ENCODE measurements at regions not wholly inside any gene's neighbourhood (a gene's known extent, or its start where the extent isn't known, plus 50 kb on each side); places are given as distances from the start of the nearest gene placed in this dataset.
"Not testable (repeated sequence)": the region's sequence is repeated elsewhere in the genome, so short reads cannot be mapped to it uniquely, and the experiment has no call there.

GRCh38 chr1:5125208-5125607, 470.8 kb downstream of the AJAP1 start:
- H3K27me3 ChIP-seq (ENCODE audit: control insufficient read depth in 3 of 3, insufficient read depth in 3 of 3, low read length in 3 of 3) = peaks cover 0 to 2% (median 2%) of the 10 kb centered on the region in 3 donors
- H3K4me1 ChIP-seq (ENCODE audit: control insufficient read depth in 3 of 3, insufficient read depth in 3 of 3, low read length in 3 of 3) = no peaks in the 10 kb centered on the region
- H3K36me3 ChIP-seq (ENCODE audit: control insufficient read depth in 3 of 3, insufficient read depth in 3 of 3, low read length in 3 of 3) = no peaks in the 10 kb centered on the region
- H3K27ac ChIP-seq (ENCODE audit: low read depth, low read length) = no peak overlapping the region
- no peak overlapping the region for H3K4me3 ChIP-seq (ENCODE audit: low read length in 3 of 3)
- H3K9me3 ChIP-seq (ENCODE audit: control insufficient read depth in 3 of 3, low read length in 3 of 3) = peaks cover 0 to 3% (median 2%) of the 10 kb centered on the region in 3 donors
- H3K9ac ChIP-seq (ENCODE audit: low read depth in 1 of 3, low read length in 3 of 3) = no peak overlapping the region

GRCh38 chr1:5120559-5120958, 466.1 kb downstream of the AJAP1 start:
- Histone ChIP-seq H3K4me1 (ENCODE audit: control insufficient read depth in 3 of 3, insufficient read depth in 3 of 3, low read length in 3 of 3) (no peaks in the 10 kb centered on the region), H3K27me3 (ENCODE audit: control insufficient read depth in 3 of 3, insufficient read depth in 3 of 3, low read length in 3 of 3) (peaks cover 0 to 2% (median 2%) of the 10 kb centered on the region in 3 donors), H3K4me3 (ENCODE audit: low read length in 3 of 3) (no peak overlapping the region), H3K9ac (ENCODE audit: low read depth in 1 of 3, low read length in 3 of 3) (no peak overlapping the region), H3K36me3 (ENCODE audit: control insufficient read depth in 3 of 3, insufficient read depth in 3 of 3, low read length in 3 of 3) (no peaks in the 10 kb centered on the region), H3K9me3 (ENCODE audit: control insufficient read depth in 3 of 3, low read length in 3 of 3) (no peaks in the 10 kb centered on the region), H3K27ac (ENCODE audit: low read depth, low read length) (no peak overlapping the region)

DNA sequence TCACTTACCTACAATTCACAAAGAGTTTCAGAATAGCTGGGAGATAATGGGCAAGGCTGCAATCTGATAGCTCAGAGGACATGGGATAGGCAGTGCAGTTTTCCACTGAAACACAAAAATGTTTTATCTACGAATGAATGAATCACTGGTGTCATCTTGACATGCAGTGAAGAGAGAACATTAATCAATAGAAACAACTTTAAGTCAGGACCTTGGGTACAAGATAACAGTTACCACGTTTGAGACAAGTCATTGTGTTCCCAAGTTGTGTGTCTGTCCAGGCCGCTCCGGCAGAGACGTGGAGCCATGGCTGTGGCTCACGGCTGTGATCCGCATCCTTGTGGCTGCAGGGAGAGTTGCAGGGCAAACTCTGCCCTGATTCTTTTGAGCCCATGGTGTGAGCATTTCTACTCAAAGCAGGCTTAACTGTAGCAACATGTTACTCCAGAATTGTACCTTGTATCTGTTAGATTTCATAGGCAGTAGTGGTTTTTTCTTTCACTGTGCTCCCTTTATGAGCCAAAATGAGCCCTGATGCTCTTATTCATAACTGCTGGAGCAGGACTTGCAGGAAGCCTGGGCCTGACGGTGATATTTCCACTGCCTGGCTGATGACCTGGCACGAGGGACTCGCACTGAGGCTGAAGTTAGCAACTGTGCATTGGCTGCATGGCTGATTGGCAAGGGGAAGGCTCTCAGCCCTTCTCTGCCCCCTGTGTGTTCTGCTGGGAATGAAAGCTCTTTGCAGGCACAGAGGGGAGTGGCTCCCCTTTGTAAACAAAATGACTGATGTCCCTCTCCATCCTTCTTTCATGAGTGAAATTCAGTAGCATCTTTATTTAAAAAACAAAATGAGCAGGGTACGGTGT, 465.2 kb downstream of the AJAP1 start:
- no peaks in the 10 kb centered on the region for H3K36me3 ChIP-seq (ENCODE audit: control insufficient read depth in 3 of 3, insufficient read depth in 3 of 3, low read length in 3 of 3)
- no peak overlapping the region for H3K27ac ChIP-seq (ENCODE audit: low read depth, low read length)
- no peak overlapping the region for H3K9ac ChIP-seq (ENCODE audit: low read depth in 1 of 3, low read length in 3 of 3)
- H3K4me3 ChIP-seq (ENCODE audit: low read length in 3 of 3) = no peak overlapping the region
- H3K9me3 ChIP-seq (ENCODE audit: control insufficient read depth in 3 of 3, low read length in 3 of 3) = no peaks in the 10 kb centered on the region
- no peaks in the 10 kb centered on the region for H3K4me1 ChIP-seq (ENCODE audit: control insufficient read depth in 3 of 3, insufficient read depth in 3 of 3, low read length in 3 of 3)
- H3K27me3 ChIP-seq (ENCODE audit: control insufficient read depth in 3 of 3, insufficient read depth in 3 of 3, low read length in 3 of 3) = peaks cover 0 to 2% (median 2%) of the 10 kb centered on the region in 3 donors

DNA sequence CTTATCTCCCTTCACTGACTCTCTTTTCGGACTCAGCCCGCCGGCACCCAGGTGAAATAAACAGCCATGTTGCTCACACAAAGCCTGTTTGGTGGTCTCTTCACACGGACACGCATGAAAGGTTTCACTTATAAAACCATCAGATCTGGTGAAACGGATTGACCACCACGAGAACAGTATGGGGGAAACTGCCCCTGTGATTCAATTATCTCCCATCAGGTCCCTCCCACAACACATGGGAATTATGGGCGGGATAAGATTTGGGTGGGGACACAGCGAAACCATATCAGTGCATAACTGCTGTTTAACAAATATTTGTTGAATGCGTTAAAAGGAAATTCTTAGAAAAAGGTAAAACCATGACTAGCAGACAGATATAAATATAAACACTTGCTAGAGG, 464.4 kb downstream of the AJAP1 start:
- not testable (repeated sequence) for H3K9me3 ChIP-seq (ENCODE audit: control insufficient read depth in 3 of 3, low read length in 3 of 3); H3K36me3 ChIP-seq (ENCODE audit: control insufficient read depth in 3 of 3, insufficient read depth in 3 of 3, low read length in 3 of 3); H3K27me3 ChIP-seq (ENCODE audit: control insufficient read depth in 3 of 3, insufficient read depth in 3 of 3, low read length in 3 of 3); H3K9ac ChIP-seq (ENCODE audit: low read depth in 1 of 3, low read length in 3 of 3); H3K27ac ChIP-seq (ENCODE audit: low read depth, low read length); H3K4me3 ChIP-seq (ENCODE audit: low read length in 3 of 3); H3K4me1 ChIP-seq (ENCODE audit: control insufficient read depth in 3 of 3, insufficient read depth in 3 of 3, low read length in 3 of 3)

- H3K9ac ChIP-seq (ENCODE audit: low read depth in 1 of 3, low read length in 3 of 3); H3K36me3 ChIP-seq (ENCODE audit: control insufficient read depth in 3 of 3, insufficient read depth in 3 of 3, low read length in 3 of 3); H3K4me3 ChIP-seq (ENCODE audit: low read length in 3 of 3); H3K4me1 ChIP-seq (ENCODE audit: control insufficient read depth in 3 of 3, insufficient read depth in 3 of 3, low read length in 3 of 3); H3K9me3 ChIP-seq (ENCODE audit: control insufficient read depth in 3 of 3, low read length in 3 of 3); H3K27me3 ChIP-seq (ENCODE audit: control insufficient read depth in 3 of 3, insufficient read depth in 3 of 3, low read length in 3 of 3); H3K27ac ChIP-seq (ENCODE audit: low read depth, low read length): not testable (repeated sequence)
Observed at GRCh38 chr1:5118292-5118691, 463.9 kb downstream of the AJAP1 start.

- no peaks in the 10 kb centered on the region for H3K9me3 ChIP-seq (ENCODE audit: control insufficient read depth in 3 of 3, low read length in 3 of 3)
- H3K36me3 ChIP-seq (ENCODE audit: control insufficient read depth in 3 of 3, insufficient read depth in 3 of 3, low read length in 3 of 3) = no peaks in the 10 kb centered on the region
- H3K4me1 ChIP-seq (ENCODE audit: control insufficient read depth in 3 of 3, insufficient read depth in 3 of 3, low read length in 3 of 3) = no peaks in the 10 kb centered on the region
- H3K27me3 ChIP-seq (ENCODE audit: control insufficient read depth in 3 of 3, insufficient read depth in 3 of 3, low read length in 3 of 3) = peaks cover 0 to 3% (median 0%) of the 10 kb centered on the region in 3 donors
- no peak overlapping the region for H3K9ac ChIP-seq (ENCODE audit: low read depth in 1 of 3, low read length in 3 of 3)
- no peak overlapping the region for H3K4me3 ChIP-seq (ENCODE audit: low read length in 3 of 3)
- H3K27ac ChIP-seq (ENCODE audit: low read depth, low read length) = no peak overlapping the region
Observed at GRCh38 chr1:5111581-5111980, 457.2 kb downstream of the AJAP1 start.

GRCh38 chr1:5110508-5110907, 456.1 kb downstream of the AJAP1 start:
- Histone ChIP-seq H3K9me3 (ENCODE audit: control insufficient read depth in 3 of 3, low read length in 3 of 3) (no peaks in the 10 kb centered on the region), H3K4me1 (ENCODE audit: control insufficient read depth in 3 of 3, insufficient read depth in 3 of 3, low read length in 3 of 3) (no peaks in the 10 kb centered on the region), H3K9ac (ENCODE audit: low read depth in 1 of 3, low read length in 3 of 3) (no peak overlapping the region), H3K36me3 (ENCODE audit: control insufficient read depth in 3 of 3, insufficient read depth in 3 of 3, low read length in 3 of 3) (no peaks in the 10 kb centered on the region), H3K27me3 (ENCODE audit: control insufficient read depth in 3 of 3, insufficient read depth in 3 of 3, low read length in 3 of 3) (peaks cover 0 to 3% (median 0%) of the 10 kb centered on the region in 3 donors), H3K27ac (ENCODE audit: low read depth, low read length) (no peak overlapping the region), H3K4me3 (ENCODE audit: low read length in 3 of 3) (no peak overlapping the region)

DNA sequence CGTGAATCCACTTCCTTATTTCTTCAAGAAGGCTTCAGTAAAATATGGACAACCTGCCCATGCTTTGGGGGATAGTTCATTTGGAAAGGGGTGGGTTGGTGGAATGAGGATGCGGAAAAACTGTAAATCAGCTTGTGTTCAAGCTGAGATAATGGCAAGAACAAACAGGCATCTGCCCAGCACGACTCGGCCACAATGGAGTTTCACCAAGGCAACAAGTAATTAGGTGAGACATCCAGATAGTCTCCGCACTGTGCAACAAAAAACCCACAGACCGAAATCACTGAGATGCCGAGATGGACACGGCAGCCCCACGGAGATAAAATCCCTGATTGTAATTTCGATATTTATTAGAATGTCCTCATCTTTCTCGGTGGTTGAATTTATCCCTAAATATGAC, 455.2 kb downstream of the AJAP1 start:
- H3K4me3 ChIP-seq (ENCODE audit: low read length in 3 of 3) = no peak overlapping the region
- no peaks in the 10 kb centered on the region for H3K36me3 ChIP-seq (ENCODE audit: control insufficient read depth in 3 of 3, insufficient read depth in 3 of 3, low read length in 3 of 3)
- H3K27ac ChIP-seq (ENCODE audit: low read depth, low read length) = no peak overlapping the region
- peaks cover 0 to 3% (median 0%) of the 10 kb centered on the region in 3 donors for H3K27me3 ChIP-seq (ENCODE audit: control insufficient read depth in 3 of 3, insufficient read depth in 3 of 3, low read length in 3 of 3)
- H3K4me1 ChIP-seq (ENCODE audit: control insufficient read depth in 3 of 3, insufficient read depth in 3 of 3, low read length in 3 of 3) = no peaks in the 10 kb centered on the region
- no peak overlapping the region for H3K9ac ChIP-seq (ENCODE audit: low read depth in 1 of 3, low read length in 3 of 3)
- H3K9me3 ChIP-seq (ENCODE audit: control insufficient read depth in 3 of 3, low read length in 3 of 3) = no peaks in the 10 kb centered on the region

DNA sequence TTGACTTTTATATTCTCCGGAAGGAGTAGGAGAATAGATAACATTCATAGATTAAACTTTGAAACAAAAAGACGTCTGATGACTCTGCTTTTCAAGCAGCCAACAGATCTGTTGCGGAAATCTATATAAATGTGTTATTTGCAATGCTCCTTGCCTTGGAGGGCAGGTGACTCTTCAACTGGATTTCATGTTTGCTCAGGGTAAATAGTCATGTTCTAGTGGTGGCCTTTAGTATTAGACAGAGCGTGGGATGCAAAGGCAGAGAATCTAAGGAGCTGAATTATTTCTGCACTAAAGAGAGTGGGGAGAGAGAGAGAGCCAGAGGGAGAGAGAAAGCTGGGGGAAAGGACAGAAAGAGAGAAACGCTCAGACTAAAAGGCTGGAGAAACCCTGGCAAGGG, 454.3 kb downstream of the AJAP1 start:
- no peak overlapping the region for H3K4me3 ChIP-seq (ENCODE audit: low read length in 3 of 3)
- no peaks in the 10 kb centered on the region for H3K36me3 ChIP-seq (ENCODE audit: control insufficient read depth in 3 of 3, insufficient read depth in 3 of 3, low read length in 3 of 3)
- no peak overlapping the region for H3K9ac ChIP-seq (ENCODE audit: low read depth in 1 of 3, low read length in 3 of 3)
- H3K4me1 ChIP-seq (ENCODE audit: control insufficient read depth in 3 of 3, insufficient read depth in 3 of 3, low read length in 3 of 3) = no peaks in the 10 kb centered on the region
- H3K9me3 ChIP-seq (ENCODE audit: control insufficient read depth in 3 of 3, low read length in 3 of 3) = no peaks in the 10 kb centered on the region
- peaks cover 0 to 3% (median 0%) of the 10 kb centered on the region in 3 donors for H3K27me3 ChIP-seq (ENCODE audit: control insufficient read depth in 3 of 3, insufficient read depth in 3 of 3, low read length in 3 of 3)
- no peak overlapping the region for H3K27ac ChIP-seq (ENCODE audit: low read depth, low read length)

- H3K4me1 ChIP-seq (ENCODE audit: control insufficient read depth in 3 of 3, insufficient read depth in 3 of 3, low read length in 3 of 3) = no peaks in the 10 kb centered on the region
Observed at GRCh38 chr1:5105744-5106143, 451.3 kb downstream of the AJAP1 start.

More at GRCh38 chr1:5105744-5106143, 451.3 kb downstream of the AJAP1 start:
- Histone ChIP-seq H3K9ac (ENCODE audit: low read depth in 1 of 3, low read length in 3 of 3) (no peak overlapping the region), H3K27ac (ENCODE audit: low read depth, low read length) (no peak overlapping the region), H3K4me3 (ENCODE audit: low read length in 3 of 3) (no peak overlapping the region), H3K27me3 (ENCODE audit: control insufficient read depth in 3 of 3, insufficient read depth in 3 of 3, low read length in 3 of 3) (no peaks in the 10 kb centered on the region), H3K9me3 (ENCODE audit: control insufficient read depth in 3 of 3, low read length in 3 of 3) (no peaks in the 10 kb centered on the region), H3K36me3 (ENCODE audit: control insufficient read depth in 3 of 3, insufficient read depth in 3 of 3, low read length in 3 of 3) (no peaks in the 10 kb centered on the region)
